Mesodermal cell (in vitro differentiated cells): ENCODE measurements at regions not wholly inside any gene's neighbourhood (a gene's known extent, or its start where the extent isn't known, plus 50 kb on each side); places are given as distances from the start of the nearest gene placed in this dataset.
"Not testable (repeated sequence)": the region's sequence is repeated elsewhere in the genome, so short reads cannot be mapped to it uniquely, and the experiment has no call there.

Source experiments
- H3K27ac ChIP-seq: 2 replicates; pipeline ENCODE4 v1.7.0; 2013; ENCODE audit warnings: mild to moderate bottlenecking, low read depth, low read length, moderate library complexity; ENCODE audit not compliant: severe bottlenecking
- H3K36me3 ChIP-seq: 2 replicates; pipeline ENCODE4 v1.7.1; 2013; ENCODE audit warnings: mild to moderate bottlenecking, low read length, moderate library complexity; ENCODE audit not compliant: control insufficient read depth, insufficient read depth
- H3K4me1 ChIP-seq: one replicate; pipeline ENCODE4 v1.7.1; 2013; ENCODE audit warnings: mild to moderate bottlenecking, low read length; ENCODE audit not compliant: insufficient read depth, control insufficient read depth, poor library complexity, severe bottlenecking
- H3K4me3 ChIP-seq: 2 replicates; pipeline ENCODE4 v1.7.0; 2013; ENCODE audit warnings: low read length, control low read depth, mild to moderate bottlenecking; ENCODE audit not compliant: insufficient read depth, poor library complexity, severe bottlenecking; ENCODE audit errors: extremely low read depth
- H3K9me3 ChIP-seq: 2 replicates; pipeline ENCODE4 v1.7.1; 2013; ENCODE audit warnings: mild to moderate bottlenecking, low read length, moderate library complexity; ENCODE audit not compliant: control insufficient read depth
- WGBS, 2 experiments: methylation state at CpG; one replicate each; pipeline ENCODE4 v1.1.5; 2013; ENCODE audit warnings: missing lambda C conversion rate in 2 of 2; ENCODE audit not compliant: insufficient coverage in 2 of 2; 5-methylcytosine and 5-hydroxymethylcytosine counted together

GRCh38 chr4:54403700-54404453 lies 174.8 kb downstream of the PDGFRA start:
- no peaks in the 10 kb centered on the region for H3K9me3 ChIP-seq
- H3K27ac ChIP-seq, result no peak overlapping the region
- no peaks in the 10 kb centered on the region for H3K36me3 ChIP-seq
- 100% methylated on average over 1 to 2 of the region's 5 CpGs for WGBS, 2 experiments
- peaks cover 3% of the 10 kb centered on the region for H3K4me1 ChIP-seq
- no peak overlapping the region for H3K4me3 ChIP-seq

- H3K27ac ChIP-seq, H3K4me3 ChIP-seq, H3K4me1 ChIP-seq, H3K9me3 ChIP-seq, H3K36me3 ChIP-seq: not testable (repeated sequence)
- WGBS, 2 experiments, result 82 to 92% methylated on average over 4 to 7 of the region's 7 CpGs
These were observed 180.3 kb downstream of the PDGFRA start for GRCh38 chr4:54409270-54409817.

- Histone ChIP-seq H3K9me3 (no peaks in the 10 kb centered on the region), H3K27ac (no peak overlapping the region), H3K4me1 (no peaks in the 10 kb centered on the region), H3K4me3 (no peak overlapping the region), H3K36me3 (no peaks in the 10 kb centered on the region)
These were observed 185.5 kb downstream of the PDGFRA start for GRCh38 chr4:54414545-54414944.

- H3K9me3 ChIP-seq, result no peaks in the 10 kb centered on the region
- WGBS, 2 experiments, result no CpG with 5 or more reads among the region's 2 CpGs
- no peak overlapping the region for H3K4me3 ChIP-seq
- H3K36me3 ChIP-seq, result no peaks in the 10 kb centered on the region
- no peaks in the 10 kb centered on the region for H3K4me1 ChIP-seq
- H3K27ac ChIP-seq, result no peak overlapping the region
These were observed 188.4 kb downstream of the PDGFRA start for GRCh38 chr4:54417476-54417875.

GRCh38 chr4:54418468-54418867 lies 189.4 kb downstream of the PDGFRA start:
- 80 to 84% methylated on average over 4 of the region's 5 CpGs for WGBS, 2 experiments
- H3K27ac ChIP-seq, result no peak overlapping the region
- H3K4me1 ChIP-seq, result no peaks in the 10 kb centered on the region
- no peaks in the 10 kb centered on the region for H3K9me3 ChIP-seq
- no peak overlapping the region for H3K4me3 ChIP-seq
- H3K36me3 ChIP-seq, result no peaks in the 10 kb centered on the region

- Histone ChIP-seq H3K4me1 (no peaks in the 10 kb centered on the region), H3K4me3 (no peak overlapping the region), H3K27ac (no peak overlapping the region), H3K36me3 (no peaks in the 10 kb centered on the region), H3K9me3 (no peaks in the 10 kb centered on the region)
- 67 to 100% methylated on average over 1 of the region's 1 CpG for WGBS, 2 experiments
These were observed 194.0 kb downstream of the PDGFRA start for GRCh38 chr4:54423066-54423465.

GRCh38 chr4:54427826-54428225 lies 198.7 kb downstream of the PDGFRA start:
- Histone ChIP-seq H3K4me3 (no peak overlapping the region), H3K36me3 (no peaks in the 10 kb centered on the region), H3K27ac (no peak overlapping the region), H3K9me3 (no peaks in the 10 kb centered on the region), H3K4me1 (no peaks in the 10 kb centered on the region)
- 83 to 92% methylated on average over 2 of the region's 2 CpGs for WGBS, 2 experiments

- no peaks in the 10 kb centered on the region for H3K4me1 ChIP-seq
- H3K4me3 ChIP-seq, result no peak overlapping the region
- no peaks in the 10 kb centered on the region for H3K9me3 ChIP-seq
- no peaks in the 10 kb centered on the region for H3K36me3 ChIP-seq
- H3K27ac ChIP-seq, result no peak overlapping the region
- 100% methylated on average over 2 of the region's 2 CpGs; no CpG with 5 or more reads in 1 of the 2 experiments for WGBS, 2 experiments
These were observed 199.8 kb downstream of the PDGFRA start for GRCh38 chr4:54428940-54429339.

- H3K4me1 ChIP-seq, result no peaks in the 10 kb centered on the region
- 75% methylated on average over 2 of the region's 3 CpGs; no CpG with 5 or more reads in 1 of the 2 experiments for WGBS, 2 experiments
- no peaks in the 10 kb centered on the region for H3K9me3 ChIP-seq
- H3K27ac ChIP-seq, result no peak overlapping the region
- H3K36me3 ChIP-seq, result no peaks in the 10 kb centered on the region
- H3K4me3 ChIP-seq, result no peak overlapping the region
These were observed 204.6 kb downstream of the PDGFRA start for GRCh38 chr4:54433686-54434085.

- no peaks in the 10 kb centered on the region for H3K36me3 ChIP-seq
- no peak overlapping the region for H3K27ac ChIP-seq
- H3K4me3 ChIP-seq, result no peak overlapping the region
- no peaks in the 10 kb centered on the region for H3K9me3 ChIP-seq
- no peaks in the 10 kb centered on the region for H3K4me1 ChIP-seq
- WGBS, 2 experiments, result 100% methylated on average over 1 of the region's 6 CpGs; no CpG with 5 or more reads in 1 of the 2 experiments
These were observed 210.7 kb downstream of the PDGFRA start for GRCh38 chr4:54439831-54440243.

GRCh38 chr4:54440394-54441136 lies 211.5 kb downstream of the PDGFRA start:
- 0% methylated on average over 1 of the region's 7 CpGs; no CpG with 5 or more reads in 1 of the 2 experiments for WGBS, 2 experiments
- Histone ChIP-seq H3K4me1 (no peaks in the 10 kb centered on the region), H3K36me3 (no peaks in the 10 kb centered on the region), H3K27ac (no peak overlapping the region), H3K4me3 (no peak overlapping the region), H3K9me3 (no peaks in the 10 kb centered on the region)
